ENCODE measurements at regions not wholly inside any gene's neighbourhood (a gene's known extent, or its start where the extent isn't known, plus 50 kb on each side); places are given as distances from the start of the nearest gene placed in this dataset.

DNA sequence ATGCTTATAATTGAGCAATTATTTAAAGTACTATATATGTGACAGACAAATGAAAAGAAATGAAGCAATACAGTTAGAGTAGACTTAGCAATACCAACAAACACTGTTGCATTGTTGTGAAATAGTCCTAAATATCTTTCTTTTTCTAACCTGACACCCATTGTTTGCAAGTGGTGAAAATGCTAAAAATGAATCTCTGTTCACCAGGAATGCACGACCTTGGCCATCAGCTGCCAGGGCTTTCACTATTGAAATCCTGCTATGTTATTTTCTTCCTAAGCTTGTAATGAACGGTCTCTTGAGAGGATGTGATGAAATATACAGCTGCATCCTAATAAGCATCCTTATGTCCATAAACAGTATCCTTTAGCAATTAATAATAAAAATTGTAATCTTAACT, 136.2 kb upstream of the MGAT5 start:
- Histone ChIP-seq H3K56ac (replicated peaks; ENCODE audit: insufficient read length, low read depth, low read length) (no peak overlapping the region), H2BK15ac (ENCODE audit: low read length) (no peak overlapping the region), H3K23ac (ENCODE audit: insufficient read length) (no peak overlapping the region), H2BK5ac (ENCODE audit: low read depth, low read length) (no peak overlapping the region), H2AK5ac (ENCODE audit: low read depth, low read length) (no peak overlapping the region), H4K5ac (ENCODE audit: insufficient read length, low read depth, low read length) (no peak overlapping the region), H3K18ac (ENCODE audit: extremely low read depth, low read length) (no peak overlapping the region), H3K79me2 (ENCODE audit: control insufficient read depth in 1 of 2, insufficient read depth in 2 of 2, low read length in 2 of 2) (peaks cover 4 to 19% of the 10 kb centered on the region in 2 experiments; a peak in 3 of 4 replicates), H3K23me2 (ENCODE audit: low read depth, low read length) (peaks cover 12% of the 10 kb centered on the region; the same call in 1 of the 2 replicates), H3K9ac (replicated peaks in 1 of 4; ENCODE audit: extremely low read depth in 1 of 4, low read depth in 3 of 4, low read length in 3 of 4) (no peak overlapping the region), H3K4ac (replicated peaks; ENCODE audit: insufficient read length, low read depth, low read length) (no peak overlapping the region), H3K27ac (ENCODE audit: low read depth, low read length) (no peak overlapping the region), H3K4me1 (replicated peaks in 1 of 4; ENCODE audit: control insufficient read depth in 3 of 4, insufficient read depth in 4 of 4, low read length in 3 of 4) (peaks cover 6 to 15% (median 12%) of the 10 kb centered on the region in 4 experiments; a peak in 6 of 7 replicates), H2AFZ (ENCODE audit: low read length) (no peak overlapping the region), H2BK12ac (ENCODE audit: low read depth, low read length) (no peak overlapping the region), H4K91ac (replicated peaks; ENCODE audit: insufficient read length, low read length) (no peak overlapping the region), H2BK20ac (ENCODE audit: low read length) (no peak overlapping the region), H3K36me3 (ENCODE audit: control insufficient read depth in 2 of 4, insufficient read depth in 4 of 4, low read length in 3 of 4) (no peaks in the 10 kb centered on the region), H3K4me3 (ENCODE audit: extremely low read depth in 1 of 4, insufficient read depth in 2 of 4, low read depth in 3 of 4, low read length in 4 of 4) (no peak overlapping the region), H3K27me3 (replicated peaks in 1 of 4; ENCODE audit: control insufficient read depth in 3 of 4, extremely low read depth in 1 of 4, insufficient read depth in 3 of 4, low read length in 3 of 4) (peaks cover 0 to 3% (median 0%) of the 10 kb centered on the region in 4 experiments; a peak in 1 of 7 replicates), H3K9me3 (ENCODE audit: insufficient read depth in 2 of 2, low read depth in 1 of 2, low read length in 1 of 2) (no peaks in the 10 kb centered on the region), H2BK120ac (replicated peaks; ENCODE audit: low read depth, low read length) (no peak overlapping the region), H3K79me1 (ENCODE audit: low read depth, low read length) (no peaks in the 10 kb centered on the region), H3K4me2 (ENCODE audit: insufficient read depth in 1 of 2, low read depth in 2 of 2, low read length in 2 of 2) (no peak overlapping the region), H3K14ac (ENCODE audit: insufficient read length) (no peak overlapping the region), H4K20me1 (replicated peaks in 1 of 2; ENCODE audit: control insufficient read depth in 1 of 2, insufficient read depth in 2 of 2, low read length in 2 of 2) (peaks cover 0 to 4% of the 10 kb centered on the region in 2 experiments), H4K8ac (ENCODE audit: extremely low read depth, insufficient read depth, low read length) (no peak overlapping the region)
- no peak for DNase-seq (ENCODE audit: low read depth in 1 of 2, low spot score in 2 of 2)
- no peak for FAIRE-seq
- ChIA-PET POLR2A (ENCODE audit: partially characterized antibody) (no interaction called here), CTCF (ENCODE audit: partially characterized antibody) (interaction anchor here (0.5 to 10.6 kb wide), 38 partner anchors 10 to 475 kb away, joined by 3 to 240 read pairs (median 5); partner anchors contain the start of gene MGAT5)
- 35% methylated on average over 2 of the region's 2 CpGs; no CpG with 5 or more reads in 1 of the 2 experiments for WGBS, 2 experiments (ENCODE audit: extremely low coverage in 1 of 2, insufficient coverage in 1 of 2, insufficient read length in 1 of 2, insufficient replicate concordance in 2 of 2, low coverage in 1 of 2, low lambda C conversion rate in 2 of 2, missing lambda C conversion rate in 1 of 2)
- no peak for TF ChIP-seq BCL11A (IDR thresholded peaks at IDR 0.05; ENCODE audit: low read depth in 2 of 2, low read length in 2 of 2)
- no peak for TF ChIP-seq BRCA1 (IDR thresholded peaks at IDR 0.05; ENCODE audit: low read depth, low read length)
- TF ChIP-seq CTBP2 (IDR thresholded peaks at IDR 0.05; ENCODE audit: borderline replicate concordance, insufficient read depth, insufficient read length, low read length), result no peak
- no peak for TF ChIP-seq BACH1 (IDR thresholded peaks at IDR 0.05; ENCODE audit: low read length)
- TF ChIP-seq FOSL1 (IDR thresholded peaks at IDR 0.05; ENCODE audit: insufficient read depth, low read depth, low read length), result no peak
- TF ChIP-seq CREB1 (IDR thresholded peaks at IDR 0.05), result no peak
- TF ChIP-seq TAF1 (IDR thresholded peaks at IDR 0.05; ENCODE audit: low read depth, low read length), result no peak
- TF ChIP-seq SRF (IDR thresholded peaks at IDR 0.05; ENCODE audit: low read depth, low read length), result no peak
- TF ChIP-seq JUN (IDR thresholded peaks at IDR 0.05; ENCODE audit: low read depth, low read length), result no peak
- TF ChIP-seq PHF8 (conservative IDR thresholded peaks at IDR 0.05; ENCODE audit: low read depth, low read length), result no peak
- no peak for TF ChIP-seq HDAC6 (IDR thresholded peaks at IDR 0.05; ENCODE audit: low read depth, low read length)
- no peak for TF ChIP-seq RFX5 (IDR thresholded peaks at IDR 0.05; ENCODE audit: borderline replicate concordance, low read depth, low read length)
- TF ChIP-seq RNF2 (IDR thresholded peaks at IDR 0.05; ENCODE audit: borderline replicate concordance, low read depth, low read length, missing control alignments, poor library complexity, severe bottlenecking), result no peak

All from H1 (cell line).